ENCODE measurements at regions not wholly inside any gene's neighbourhood (a gene's known extent, or its start where the extent isn't known, plus 50 kb on each side); places are given as distances from the start of the nearest gene placed in this dataset.

DNA sequence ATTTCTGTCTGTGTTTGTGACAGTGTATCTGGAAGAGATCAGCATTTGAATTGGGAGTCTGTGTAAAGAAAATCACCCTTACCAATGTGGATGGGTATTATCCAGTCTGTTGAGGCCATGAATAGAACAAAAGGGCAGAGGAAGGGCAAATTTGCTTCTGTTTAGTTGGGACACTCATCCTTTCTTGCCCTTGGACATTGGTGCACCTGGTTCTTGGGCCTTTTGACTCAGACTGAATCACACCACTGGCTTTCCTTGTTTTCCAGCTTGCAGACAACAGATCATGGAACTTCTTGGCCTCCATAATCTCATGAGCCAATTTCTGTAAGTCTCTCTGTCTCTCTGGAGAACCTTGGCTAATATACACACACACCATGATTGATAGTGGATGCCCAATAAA is 164.4 kb upstream of the SGO1 start (continued):
- TF ChIP-seq, protein P1, sequence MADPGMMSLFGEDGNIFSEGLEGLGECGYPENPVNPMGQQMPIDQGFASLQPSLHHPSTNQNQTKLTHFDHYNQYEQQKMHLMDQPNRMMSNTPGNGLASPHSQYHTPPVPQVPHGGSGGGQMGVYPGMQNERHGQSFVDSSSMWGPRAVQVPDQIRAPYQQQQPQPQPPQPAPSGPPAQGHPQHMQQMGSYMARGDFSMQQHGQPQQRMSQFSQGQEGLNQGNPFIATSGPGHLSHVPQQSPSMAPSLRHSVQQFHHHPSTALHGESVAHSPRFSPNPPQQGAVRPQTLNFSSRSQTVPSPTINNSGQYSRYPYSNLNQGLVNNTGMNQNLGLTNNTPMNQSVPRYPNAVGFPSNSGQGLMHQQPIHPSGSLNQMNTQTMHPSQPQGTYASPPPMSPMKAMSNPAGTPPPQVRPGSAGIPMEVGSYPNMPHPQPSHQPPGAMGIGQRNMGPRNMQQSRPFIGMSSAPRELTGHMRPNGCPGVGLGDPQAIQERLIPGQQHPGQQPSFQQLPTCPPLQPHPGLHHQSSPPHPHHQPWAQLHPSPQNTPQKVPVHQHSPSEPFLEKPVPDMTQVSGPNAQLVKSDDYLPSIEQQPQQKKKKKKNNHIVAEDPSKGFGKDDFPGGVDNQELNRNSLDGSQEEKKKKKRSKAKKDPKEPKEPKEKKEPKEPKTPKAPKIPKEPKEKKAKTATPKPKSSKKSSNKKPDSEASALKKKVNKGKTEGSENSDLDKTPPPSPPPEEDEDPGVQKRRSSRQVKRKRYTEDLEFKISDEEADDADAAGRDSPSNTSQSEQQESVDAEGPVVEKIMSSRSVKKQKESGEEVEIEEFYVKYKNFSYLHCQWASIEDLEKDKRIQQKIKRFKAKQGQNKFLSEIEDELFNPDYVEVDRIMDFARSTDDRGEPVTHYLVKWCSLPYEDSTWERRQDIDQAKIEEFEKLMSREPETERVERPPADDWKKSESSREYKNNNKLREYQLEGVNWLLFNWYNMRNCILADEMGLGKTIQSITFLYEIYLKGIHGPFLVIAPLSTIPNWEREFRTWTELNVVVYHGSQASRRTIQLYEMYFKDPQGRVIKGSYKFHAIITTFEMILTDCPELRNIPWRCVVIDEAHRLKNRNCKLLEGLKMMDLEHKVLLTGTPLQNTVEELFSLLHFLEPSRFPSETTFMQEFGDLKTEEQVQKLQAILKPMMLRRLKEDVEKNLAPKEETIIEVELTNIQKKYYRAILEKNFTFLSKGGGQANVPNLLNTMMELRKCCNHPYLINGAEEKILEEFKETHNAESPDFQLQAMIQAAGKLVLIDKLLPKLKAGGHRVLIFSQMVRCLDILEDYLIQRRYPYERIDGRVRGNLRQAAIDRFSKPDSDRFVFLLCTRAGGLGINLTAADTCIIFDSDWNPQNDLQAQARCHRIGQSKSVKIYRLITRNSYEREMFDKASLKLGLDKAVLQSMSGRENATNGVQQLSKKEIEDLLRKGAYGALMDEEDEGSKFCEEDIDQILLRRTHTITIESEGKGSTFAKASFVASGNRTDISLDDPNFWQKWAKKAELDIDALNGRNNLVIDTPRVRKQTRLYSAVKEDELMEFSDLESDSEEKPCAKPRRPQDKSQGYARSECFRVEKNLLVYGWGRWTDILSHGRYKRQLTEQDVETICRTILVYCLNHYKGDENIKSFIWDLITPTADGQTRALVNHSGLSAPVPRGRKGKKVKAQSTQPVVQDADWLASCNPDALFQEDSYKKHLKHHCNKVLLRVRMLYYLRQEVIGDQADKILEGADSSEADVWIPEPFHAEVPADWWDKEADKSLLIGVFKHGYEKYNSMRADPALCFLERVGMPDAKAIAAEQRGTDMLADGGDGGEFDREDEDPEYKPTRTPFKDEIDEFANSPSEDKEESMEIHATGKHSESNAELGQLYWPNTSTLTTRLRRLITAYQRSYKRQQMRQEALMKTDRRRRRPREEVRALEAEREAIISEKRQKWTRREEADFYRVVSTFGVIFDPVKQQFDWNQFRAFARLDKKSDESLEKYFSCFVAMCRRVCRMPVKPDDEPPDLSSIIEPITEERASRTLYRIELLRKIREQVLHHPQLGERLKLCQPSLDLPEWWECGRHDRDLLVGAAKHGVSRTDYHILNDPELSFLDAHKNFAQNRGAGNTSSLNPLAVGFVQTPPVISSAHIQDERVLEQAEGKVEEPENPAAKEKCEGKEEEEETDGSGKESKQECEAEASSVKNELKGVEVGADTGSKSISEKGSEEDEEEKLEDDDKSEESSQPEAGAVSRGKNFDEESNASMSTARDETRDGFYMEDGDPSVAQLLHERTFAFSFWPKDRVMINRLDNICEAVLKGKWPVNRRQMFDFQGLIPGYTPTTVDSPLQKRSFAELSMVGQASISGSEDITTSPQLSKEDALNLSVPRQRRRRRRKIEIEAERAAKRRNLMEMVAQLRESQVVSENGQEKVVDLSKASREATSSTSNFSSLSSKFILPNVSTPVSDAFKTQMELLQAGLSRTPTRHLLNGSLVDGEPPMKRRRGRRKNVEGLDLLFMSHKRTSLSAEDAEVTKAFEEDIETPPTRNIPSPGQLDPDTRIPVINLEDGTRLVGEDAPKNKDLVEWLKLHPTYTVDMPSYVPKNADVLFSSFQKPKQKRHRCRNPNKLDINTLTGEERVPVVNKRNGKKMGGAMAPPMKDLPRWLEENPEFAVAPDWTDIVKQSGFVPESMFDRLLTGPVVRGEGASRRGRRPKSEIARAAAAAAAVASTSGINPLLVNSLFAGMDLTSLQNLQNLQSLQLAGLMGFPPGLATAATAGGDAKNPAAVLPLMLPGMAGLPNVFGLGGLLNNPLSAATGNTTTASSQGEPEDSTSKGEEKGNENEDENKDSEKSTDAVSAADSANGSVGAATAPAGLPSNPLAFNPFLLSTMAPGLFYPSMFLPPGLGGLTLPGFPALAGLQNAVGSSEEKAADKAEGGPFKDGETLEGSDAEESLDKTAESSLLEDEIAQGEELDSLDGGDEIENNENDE (IDR thresholded peaks at IDR 0.05; ENCODE audit: insufficient replicate concordance, low read length) = no peak
- no peak for TF ChIP-seq CHD1 (IDR thresholded peaks at IDR 0.05; ENCODE audit: low read depth, low read length)
